HG02840 (cell line): ENCODE measurements at regions not wholly inside any gene's neighbourhood (a gene's known extent, or its start where the extent isn't known, plus 50 kb on each side); places are given as distances from the start of the nearest gene placed in this dataset.

Experiments used
- ATAC-seq: cut with Tn5 transposase; IDR thresholded peaks from one replicate; pipeline ENCODE4 v1.9.1; 2021; ENCODE audit warnings: mild to moderate bottlenecking, moderate library complexity, moderate number of reproducible peaks; ENCODE audit not compliant: unreplicated experiment, low FRiP score

- no peak for ATAC-seq
Measured at GRCh38 chr22:19638282-19639015, 75.9 kb upstream of the SEPTIN5 start.

- no peak for ATAC-seq
Measured at GRCh38 chr22:19639610-19640135, 74.6 kb upstream of the SEPTIN5 start.

GRCh38 chr22:19640306-19640705 is 74.0 kb upstream of the SEPTIN5 start:
- ATAC-seq = no peak

GRCh38 chr22:19641254-19641982 is 72.9 kb upstream of the SEPTIN5 start:
- no peak for ATAC-seq

- no peak for ATAC-seq
Measured at GRCh38 chr22:19641983-19642451, 72.3 kb upstream of the SEPTIN5 start.

- ATAC-seq = no peak
Measured at GRCh38 chr22:19643448-19644313, 70.6 kb upstream of the SEPTIN5 start.

- ATAC-seq = no peak
Measured at GRCh38 chr22:19644314-19645223, 69.7 kb upstream of the SEPTIN5 start.

- ATAC-seq = no peak
Measured at GRCh38 chr22:19645391-19645790, 68.9 kb upstream of the SEPTIN5 start.

- no peak for ATAC-seq
Measured at GRCh38 chr22:19645905-19646304, 68.4 kb upstream of the SEPTIN5 start.

GRCh38 chr22:19646383-19646782 is 67.9 kb upstream of the SEPTIN5 start:
- no peak for ATAC-seq

GRCh38 chr22:19648419-19648929 is 65.8 kb upstream of the SEPTIN5 start:
- no peak for ATAC-seq

- ATAC-seq = no peak
Measured at GRCh38 chr22:19652316-19652715, 62.0 kb upstream of the SEPTIN5 start.

- no peak for ATAC-seq
Measured at GRCh38 chr22:19654338-19654987, 59.8 kb upstream of the SEPTIN5 start.

- ATAC-seq = no peak
Measured at GRCh38 chr22:19655399-19655798, 58.9 kb upstream of the SEPTIN5 start.

GRCh38 chr22:19656541-19657251 is 57.6 kb upstream of the SEPTIN5 start:
- no peak for ATAC-seq

GRCh38 chr22:19657252-19658056 is 56.8 kb upstream of the SEPTIN5 start:
- no peak for ATAC-seq
